Ishikawa (cell line): ENCODE measurements at regions not wholly inside any gene's neighbourhood (a gene's known extent, or its start where the extent isn't known, plus 50 kb on each side); places are given as distances from the start of the nearest gene placed in this dataset.

Experiments used
- CREB1 ChIP-seq: IDR thresholded peaks from 2 replicates; pipeline ENCODE4 v1.6.1; 2012; ENCODE audit warnings: low read depth
- EP300 ChIP-seq: IDR thresholded peaks from 2 replicates; pipeline ENCODE4 v1.6.1; 2012; ENCODE audit warnings: borderline replicate concordance
- NFIC ChIP-seq: IDR thresholded peaks from 2 replicates; pipeline ENCODE4 v1.6.1; 2012
- RAD21 ChIP-seq: IDR thresholded peaks from 2 replicates; pipeline ENCODE4 v1.6.1; 2012; ENCODE audit warnings: low read depth
- REST ChIP-seq: IDR thresholded peaks from 2 replicates; pipeline ENCODE4 v1.6.1; 2012; ENCODE audit warnings: low read depth, mild to moderate bottlenecking
- TAF1 ChIP-seq: IDR thresholded peaks from 2 replicates; pipeline ENCODE4 v1.6.1; 2012; ENCODE audit warnings: low read depth, mild to moderate bottlenecking

DNA sequence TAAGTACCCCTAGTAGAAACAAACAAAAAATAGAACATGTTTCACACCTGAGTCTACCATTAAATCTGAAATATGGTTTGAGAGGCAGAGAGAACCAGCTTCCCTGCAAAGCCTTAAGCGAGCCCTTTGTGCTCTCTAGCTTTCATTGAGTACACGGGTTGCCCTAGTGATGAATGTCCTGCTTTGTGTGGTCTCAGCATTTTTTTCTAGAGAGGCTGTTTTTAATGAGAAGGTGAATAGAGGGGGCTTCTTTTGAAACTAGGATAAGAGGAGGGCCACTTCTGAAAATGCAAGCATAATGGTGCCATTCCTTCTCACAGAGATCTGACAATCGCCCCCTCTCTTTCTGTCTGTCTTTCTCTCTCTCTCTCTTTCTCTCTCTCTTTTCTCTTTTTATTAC is 131.3 kb downstream of the MACIR start:
- TF ChIP-seq NFIC (no peak), REST (no peak), RAD21 (no peak), EP300 (no peak), TAF1 (no peak), CREB1 (no peak)
